ENCODE measurements at regions not wholly inside any gene's neighbourhood (a gene's known extent, or its start where the extent isn't known, plus 50 kb on each side); places are given as distances from the start of the nearest gene placed in this dataset.

DNA sequence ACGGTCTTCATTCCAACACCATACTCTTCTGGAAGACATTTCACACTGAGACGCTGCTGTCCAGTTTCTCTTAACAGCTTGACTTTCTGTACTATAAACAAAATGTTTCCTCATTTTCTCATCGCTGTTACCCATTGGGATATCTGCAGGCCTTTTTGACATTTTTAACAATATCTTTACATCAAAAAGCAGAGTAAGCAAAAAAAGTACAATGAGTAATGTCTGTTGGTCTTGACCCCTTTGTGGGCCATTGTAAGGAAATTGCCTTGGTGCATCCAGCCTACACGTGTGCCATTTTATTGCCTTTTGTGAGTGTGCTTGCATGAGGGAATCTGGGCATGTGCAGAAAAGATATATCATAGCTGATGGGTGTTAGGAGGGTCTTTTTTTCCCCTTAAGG is 129.1 kb upstream of the MANEA start:
- intact Hi-C loops (cut with micrococcal nuclease): no loop called here
- no TSS peak for BruUV-seq (replicated peaks)
- Mint-ChIP-seq H3K27me3 (ENCODE audit: insufficient read depth, unreplicated experiment) (peaks cover 37% of the 10 kb centered on the region), H3K4me3 (ENCODE audit: unreplicated experiment) (no peak overlapping the region), H3K4me1 (ENCODE audit: insufficient read depth, unreplicated experiment) (no peaks in the 10 kb centered on the region), H3K27ac (ENCODE audit: low read depth, unreplicated experiment) (no peak overlapping the region), H3K9me3 (ENCODE audit: unreplicated experiment) (no peaks in the 10 kb centered on the region), H3K36me3 (ENCODE audit: insufficient read depth, unreplicated experiment) (no peaks in the 10 kb centered on the region)
- no peak for DNase-seq (ENCODE audit: unreplicated experiment)
- ChIA-PET CTCF (interaction anchor here (0.6 kb wide), 1 partner anchor 615 kb away, joined by 3 read pairs; no protein-coding TSS in a partner anchor), POLR2A (no interaction called here)
- TF ChIP-seq, protein P1, sequence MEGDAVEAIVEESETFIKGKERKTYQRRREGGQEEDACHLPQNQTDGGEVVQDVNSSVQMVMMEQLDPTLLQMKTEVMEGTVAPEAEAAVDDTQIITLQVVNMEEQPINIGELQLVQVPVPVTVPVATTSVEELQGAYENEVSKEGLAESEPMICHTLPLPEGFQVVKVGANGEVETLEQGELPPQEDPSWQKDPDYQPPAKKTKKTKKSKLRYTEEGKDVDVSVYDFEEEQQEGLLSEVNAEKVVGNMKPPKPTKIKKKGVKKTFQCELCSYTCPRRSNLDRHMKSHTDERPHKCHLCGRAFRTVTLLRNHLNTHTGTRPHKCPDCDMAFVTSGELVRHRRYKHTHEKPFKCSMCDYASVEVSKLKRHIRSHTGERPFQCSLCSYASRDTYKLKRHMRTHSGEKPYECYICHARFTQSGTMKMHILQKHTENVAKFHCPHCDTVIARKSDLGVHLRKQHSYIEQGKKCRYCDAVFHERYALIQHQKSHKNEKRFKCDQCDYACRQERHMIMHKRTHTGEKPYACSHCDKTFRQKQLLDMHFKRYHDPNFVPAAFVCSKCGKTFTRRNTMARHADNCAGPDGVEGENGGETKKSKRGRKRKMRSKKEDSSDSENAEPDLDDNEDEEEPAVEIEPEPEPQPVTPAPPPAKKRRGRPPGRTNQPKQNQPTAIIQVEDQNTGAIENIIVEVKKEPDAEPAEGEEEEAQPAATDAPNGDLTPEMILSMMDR (IDR thresholded peaks at IDR 0.05; ENCODE audit: unreplicated experiment): no peak

DNA sequence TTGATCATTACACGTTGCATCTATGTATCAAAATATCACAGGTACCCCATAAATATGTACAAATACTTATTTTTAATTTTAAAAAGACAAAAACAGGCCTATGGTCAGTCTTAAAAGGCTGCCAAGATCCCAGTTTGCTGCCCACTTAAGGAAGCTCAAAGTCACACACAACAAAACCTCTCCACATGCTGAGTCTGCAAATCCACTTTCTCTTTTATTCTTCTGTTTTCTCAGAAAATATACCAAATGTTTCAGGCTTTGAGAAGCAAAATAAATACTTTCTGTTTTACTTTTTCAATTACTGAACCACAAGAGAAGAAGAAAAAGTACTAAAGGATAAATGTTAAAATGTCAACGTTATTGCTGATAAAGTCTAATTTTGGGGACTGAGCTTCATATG is 107.8 kb upstream of the MANEA start:
- no peaks in the 10 kb centered on the region for H3K9me3 Mint-ChIP-seq (ENCODE audit: unreplicated experiment)
- no peak for DNase-seq (ENCODE audit: unreplicated experiment)
- no peak overlapping the region for H3K4me3 Mint-ChIP-seq (ENCODE audit: unreplicated experiment)
- peaks cover 18% of the 10 kb centered on the region for H3K27me3 Mint-ChIP-seq (ENCODE audit: insufficient read depth, unreplicated experiment)
- no peaks in the 10 kb centered on the region for H3K4me1 Mint-ChIP-seq (ENCODE audit: insufficient read depth, unreplicated experiment)
- BruUV-seq (replicated peaks): no TSS peak
- POLR2A ChIA-PET: no interaction called here
- H3K27ac Mint-ChIP-seq (ENCODE audit: low read depth, unreplicated experiment): no peak overlapping the region
- H3K36me3 Mint-ChIP-seq (ENCODE audit: insufficient read depth, unreplicated experiment): no peaks in the 10 kb centered on the region
- CTCF ChIA-PET: no interaction called here
- intact Hi-C loops (cut with micrococcal nuclease): no loop called here
- TF ChIP-seq, protein P1 (IDR thresholded peaks at IDR 0.05; ENCODE audit: unreplicated experiment): no peak

DNA sequence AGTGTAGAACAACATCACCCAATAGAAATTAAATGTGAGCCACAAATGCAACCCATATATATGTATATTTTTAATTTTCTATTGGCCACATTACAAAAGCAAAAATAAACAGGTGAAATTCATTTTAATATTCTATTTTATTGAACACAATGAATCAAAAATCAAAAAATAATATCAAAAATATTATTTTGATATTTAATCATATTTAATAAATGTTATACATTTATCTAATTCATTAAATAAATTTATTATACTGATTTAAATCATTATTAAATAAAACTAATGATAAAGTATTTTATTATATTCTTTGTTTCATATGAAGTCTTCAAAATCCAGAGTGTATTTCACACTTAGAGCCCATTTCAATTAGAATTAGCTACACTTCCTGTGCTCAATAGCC is 98.4 kb upstream of the MANEA start:
- intact Hi-C loops (cut with micrococcal nuclease): no loop called here
- CTCF ChIA-PET: no interaction called here

DNA sequence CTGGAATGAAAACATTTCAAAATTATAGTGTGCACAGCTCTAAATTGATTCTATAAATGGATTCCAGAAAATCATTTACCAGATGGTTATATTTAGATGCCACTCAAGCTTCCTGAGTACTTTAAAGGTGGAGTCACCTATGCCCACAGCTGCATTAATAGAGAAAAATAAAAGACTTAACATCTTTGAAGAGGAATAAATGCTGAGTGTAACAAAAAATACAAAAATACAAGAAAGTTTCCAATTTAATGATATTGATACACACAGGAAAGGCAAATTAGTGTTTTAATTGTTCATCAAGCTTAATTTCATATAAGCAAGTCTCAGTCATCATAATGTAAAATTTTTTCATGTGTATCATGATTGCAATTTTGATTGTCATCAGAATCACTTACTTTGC is 89.5 kb upstream of the MANEA start:
- intact Hi-C loops (cut with micrococcal nuclease): no loop called here
- POLR2A ChIA-PET: no interaction called here
- CTCF ChIA-PET: no interaction called here
- Mint-ChIP-seq H3K9me3 (ENCODE audit: unreplicated experiment) (no peaks in the 10 kb centered on the region), H3K27me3 (ENCODE audit: insufficient read depth, unreplicated experiment) (peaks cover 11% of the 10 kb centered on the region), H3K4me3 (ENCODE audit: unreplicated experiment) (no peak overlapping the region), H3K27ac (ENCODE audit: low read depth, unreplicated experiment) (no peak overlapping the region), H3K36me3 (ENCODE audit: insufficient read depth, unreplicated experiment) (no peaks in the 10 kb centered on the region), H3K4me1 (ENCODE audit: insufficient read depth, unreplicated experiment) (no peaks in the 10 kb centered on the region)
- no peak for DNase-seq (ENCODE audit: unreplicated experiment)
- TF ChIP-seq, protein P1 (IDR thresholded peaks at IDR 0.05; ENCODE audit: unreplicated experiment): no peak
- no TSS peak for BruUV-seq (replicated peaks)

More for the DNA sequence above, 98.4 kb upstream of the MANEA start:
- Mint-ChIP-seq H3K27ac (ENCODE audit: low read depth, unreplicated experiment) (no peak overlapping the region), H3K4me3 (ENCODE audit: unreplicated experiment) (no peak overlapping the region), H3K27me3 (ENCODE audit: insufficient read depth, unreplicated experiment) (no peaks in the 10 kb centered on the region), H3K4me1 (ENCODE audit: insufficient read depth, unreplicated experiment) (no peaks in the 10 kb centered on the region), H3K9me3 (ENCODE audit: unreplicated experiment) (no peaks in the 10 kb centered on the region), H3K36me3 (ENCODE audit: insufficient read depth, unreplicated experiment) (no peaks in the 10 kb centered on the region)
- DNase-seq (ENCODE audit: unreplicated experiment): no peak
- BruUV-seq (replicated peaks): no TSS peak
- POLR2A ChIA-PET: no interaction called here
- TF ChIP-seq, protein P1 (IDR thresholded peaks at IDR 0.05; ENCODE audit: unreplicated experiment): no peak
